Osteoblast (primary cell): ENCODE measurements at regions not wholly inside any gene's neighbourhood (a gene's known extent, or its start where the extent isn't known, plus 50 kb on each side); places are given as distances from the start of the nearest gene placed in this dataset.

Experiments used
- DNase-seq: peaks from one replicate; pipeline ENCODE4 v3.0.0; 2011; ENCODE audit warnings: low spot score, mixed read lengths; ENCODE audit not compliant: insufficient read length; ENCODE audit errors: missing footprints
- H2AFZ ChIP-seq: 2 replicates; pipeline ENCODE4 v1.6.0; 2011; ENCODE audit warnings: mild to moderate bottlenecking, low read length
- H3K27ac ChIP-seq: 2 replicates; pipeline ENCODE4 v1.5.1; 2011; ENCODE audit warnings: mild to moderate bottlenecking, low read depth, low read length, moderate library complexity
- H3K27me3 ChIP-seq: 2 replicates; pipeline ENCODE4 v1.6.0; 2012; ENCODE audit warnings: mild to moderate bottlenecking, control low read depth, inconsistent platforms, low read length, moderate library complexity; ENCODE audit not compliant: insufficient read depth
- H3K36me3 ChIP-seq: 2 replicates; pipeline ENCODE4 v1.5.1; 2011; ENCODE audit warnings: mild to moderate bottlenecking, low read length, control low read depth, moderate library complexity; ENCODE audit not compliant: insufficient read depth
- H3K4me1 ChIP-seq: 2 replicates; pipeline ENCODE4 v1.5.1; 2011; ENCODE audit warnings: mild to moderate bottlenecking, low read length, control low read depth, moderate library complexity; ENCODE audit not compliant: insufficient read depth
- H3K4me2 ChIP-seq: 2 replicates; pipeline ENCODE4 v1.6.0; 2011; ENCODE audit warnings: mild to moderate bottlenecking, low read length; ENCODE audit not compliant: insufficient read depth
- H3K4me3 ChIP-seq: fragments of 200-600 bp; sonication (generic); 3 replicates; pipeline ENCODE4 v1.5.1; 2012; ENCODE audit warnings: mild to moderate bottlenecking, low read length, inconsistent platforms; ENCODE audit not compliant: insufficient read depth
- H3K79me2 ChIP-seq: 2 replicates; pipeline ENCODE4 v1.6.0; 2012; ENCODE audit warnings: mild to moderate bottlenecking, low read length, control low read depth, inconsistent platforms; ENCODE audit not compliant: insufficient read depth
- H3K9me3 ChIP-seq: 2 replicates; pipeline ENCODE4 v1.5.1; 2011; ENCODE audit warnings: low read depth, low read length, control low read depth
- H4K20me1 ChIP-seq: 2 replicates; pipeline ENCODE4 v1.6.0; 2012; ENCODE audit warnings: mild to moderate bottlenecking, low read length, control low read depth; ENCODE audit not compliant: insufficient read depth
- TF ChIP-seq, protein P1 (sequence below): IDR thresholded peaks from 2 replicates; pipeline ENCODE4 v1.5.1; 2011; ENCODE audit warnings: mild to moderate bottlenecking, low read depth, low read length, moderate library complexity; ENCODE audit errors: extremely low read depth

DNA sequence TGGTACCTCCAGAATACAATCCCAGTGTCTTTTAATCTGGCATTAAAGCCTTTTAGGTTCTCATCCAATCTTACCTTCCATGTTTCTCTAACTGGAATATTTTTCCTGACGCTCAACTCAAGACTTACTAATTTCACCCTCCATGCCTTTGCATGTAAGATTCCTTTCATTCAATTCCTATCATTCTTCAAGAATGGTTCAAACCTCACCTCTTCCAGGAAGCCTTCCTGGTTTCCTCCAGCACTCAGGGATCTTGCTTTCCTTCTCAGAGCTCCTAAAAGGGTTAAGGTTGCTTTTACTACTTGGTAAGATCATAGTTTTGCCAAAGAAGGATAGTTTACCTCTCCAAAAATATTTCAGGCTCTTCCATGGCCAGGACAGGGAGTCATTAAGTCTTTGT, 91.2 kb upstream of the CACNA1E start:
- Histone ChIP-seq H3K27ac (no peak overlapping the region), H3K9me3 (no peaks in the 10 kb centered on the region), H4K20me1 (no peaks in the 10 kb centered on the region), H3K36me3 (no peaks in the 10 kb centered on the region), H2AFZ (no peak overlapping the region), H3K4me3 (no peak overlapping the region), H3K27me3 (no peaks in the 10 kb centered on the region), H3K4me2 (no peak overlapping the region), H3K79me2 (no peaks in the 10 kb centered on the region), H3K4me1 (no peaks in the 10 kb centered on the region)
- TF ChIP-seq, protein P1, sequence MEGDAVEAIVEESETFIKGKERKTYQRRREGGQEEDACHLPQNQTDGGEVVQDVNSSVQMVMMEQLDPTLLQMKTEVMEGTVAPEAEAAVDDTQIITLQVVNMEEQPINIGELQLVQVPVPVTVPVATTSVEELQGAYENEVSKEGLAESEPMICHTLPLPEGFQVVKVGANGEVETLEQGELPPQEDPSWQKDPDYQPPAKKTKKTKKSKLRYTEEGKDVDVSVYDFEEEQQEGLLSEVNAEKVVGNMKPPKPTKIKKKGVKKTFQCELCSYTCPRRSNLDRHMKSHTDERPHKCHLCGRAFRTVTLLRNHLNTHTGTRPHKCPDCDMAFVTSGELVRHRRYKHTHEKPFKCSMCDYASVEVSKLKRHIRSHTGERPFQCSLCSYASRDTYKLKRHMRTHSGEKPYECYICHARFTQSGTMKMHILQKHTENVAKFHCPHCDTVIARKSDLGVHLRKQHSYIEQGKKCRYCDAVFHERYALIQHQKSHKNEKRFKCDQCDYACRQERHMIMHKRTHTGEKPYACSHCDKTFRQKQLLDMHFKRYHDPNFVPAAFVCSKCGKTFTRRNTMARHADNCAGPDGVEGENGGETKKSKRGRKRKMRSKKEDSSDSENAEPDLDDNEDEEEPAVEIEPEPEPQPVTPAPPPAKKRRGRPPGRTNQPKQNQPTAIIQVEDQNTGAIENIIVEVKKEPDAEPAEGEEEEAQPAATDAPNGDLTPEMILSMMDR, result no peak
- DNase-seq, result no peak

DNA sequence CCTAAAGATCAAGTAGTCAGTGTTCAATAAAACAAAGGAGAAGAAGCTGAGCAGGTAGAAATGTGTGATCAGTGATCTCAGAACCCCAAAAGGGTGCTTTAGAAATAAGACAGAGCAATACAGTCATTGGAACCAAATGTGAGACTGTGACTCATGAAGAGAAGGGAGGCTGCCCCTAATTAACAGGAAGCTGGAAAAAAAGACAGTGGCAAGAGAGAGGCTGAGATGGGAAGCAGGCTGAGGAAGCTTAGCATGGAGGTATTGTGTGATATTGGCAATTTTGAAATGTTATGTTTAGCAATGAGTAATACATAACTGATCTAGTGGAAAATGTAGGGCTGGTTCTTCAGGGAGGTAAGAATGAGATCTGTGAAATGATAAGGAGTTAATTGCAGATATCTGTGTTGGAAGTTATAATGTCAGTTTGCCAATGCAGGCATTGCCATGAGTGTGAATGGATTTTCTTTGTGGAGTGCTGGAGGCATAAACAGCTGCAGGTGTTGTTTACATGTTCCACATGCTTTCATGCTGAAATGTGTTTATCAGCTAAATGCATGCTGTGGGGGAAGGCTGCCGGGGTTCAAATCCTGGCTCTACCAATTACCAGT, 90.6 kb upstream of the CACNA1E start:
- Histone ChIP-seq H3K4me3 (no peak overlapping the region), H3K79me2 (no peaks in the 10 kb centered on the region), H2AFZ (no peak overlapping the region), H3K9me3 (no peaks in the 10 kb centered on the region), H4K20me1 (no peaks in the 10 kb centered on the region), H3K4me1 (no peaks in the 10 kb centered on the region), H3K27me3 (no peaks in the 10 kb centered on the region), H3K36me3 (no peaks in the 10 kb centered on the region), H3K4me2 (no peak overlapping the region), H3K27ac (no peak overlapping the region)
- no peak for DNase-seq
- TF ChIP-seq, protein P1, result no peak

DNA sequence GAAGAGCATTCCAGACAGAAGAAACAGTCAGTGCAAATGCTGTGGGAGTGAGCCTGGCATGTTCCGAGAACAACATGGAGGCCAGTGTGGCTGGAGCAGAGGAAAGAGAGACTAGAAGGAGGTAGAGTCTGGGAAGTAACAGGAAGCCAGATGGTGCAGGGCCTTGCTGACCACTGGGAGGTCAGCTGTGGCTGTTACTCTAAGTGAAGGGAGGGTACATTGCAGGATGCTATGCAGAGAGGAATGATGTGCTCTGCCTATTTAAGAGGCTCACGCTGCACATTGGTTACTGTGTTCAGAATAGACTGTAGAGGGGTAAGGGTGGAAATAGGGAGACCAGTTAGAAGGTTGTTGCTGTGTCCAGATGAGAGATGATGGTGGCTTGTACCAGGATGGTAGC, 88.6 kb upstream of the CACNA1E start:
- H3K4me3 ChIP-seq, result no peak overlapping the region
- H3K27ac ChIP-seq, result no peak overlapping the region
- H4K20me1 ChIP-seq, result no peaks in the 10 kb centered on the region
- H3K4me2 ChIP-seq, result no peak overlapping the region
- TF ChIP-seq, protein P1, result no peak
- no peaks in the 10 kb centered on the region for H3K36me3 ChIP-seq
- no peaks in the 10 kb centered on the region for H3K9me3 ChIP-seq
- no peaks in the 10 kb centered on the region for H3K27me3 ChIP-seq
- H2AFZ ChIP-seq, result no peak overlapping the region
- H3K79me2 ChIP-seq, result no peaks in the 10 kb centered on the region
- DNase-seq, result no peak
- no peaks in the 10 kb centered on the region for H3K4me1 ChIP-seq

DNA sequence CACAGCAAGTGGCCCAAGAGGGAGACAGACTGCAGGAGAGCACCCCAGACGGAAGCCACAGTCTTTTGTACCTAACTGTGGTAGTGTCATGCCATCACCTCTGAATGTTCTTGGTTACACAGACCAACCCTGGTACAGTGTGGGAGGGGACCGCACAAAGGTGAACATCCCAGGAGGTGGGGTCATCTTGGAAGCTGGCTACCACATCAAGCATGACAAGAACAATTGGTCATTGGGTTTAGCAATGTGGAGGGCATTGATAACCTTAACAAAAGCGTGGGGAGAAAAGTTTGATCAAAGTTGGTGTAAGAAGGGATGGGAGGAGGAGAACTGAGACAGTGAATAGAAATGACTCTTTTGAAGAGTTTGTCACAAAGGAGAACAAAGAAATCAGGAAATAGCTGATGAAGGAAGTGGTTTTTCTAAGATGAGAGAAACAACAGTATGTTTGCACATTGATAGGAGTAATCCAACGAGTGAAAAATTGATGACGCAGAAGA, 87.1 kb upstream of the CACNA1E start:
- Histone ChIP-seq H3K4me3 (no peak overlapping the region), H2AFZ (no peak overlapping the region), H3K4me2 (no peak overlapping the region), H3K4me1 (no peaks in the 10 kb centered on the region), H4K20me1 (no peaks in the 10 kb centered on the region), H3K27ac (no peak overlapping the region), H3K9me3 (no peaks in the 10 kb centered on the region), H3K27me3 (no peaks in the 10 kb centered on the region), H3K79me2 (no peaks in the 10 kb centered on the region), H3K36me3 (no peaks in the 10 kb centered on the region)
- TF ChIP-seq, protein P1, result no peak
- no peak for DNase-seq
